ENCODE measurements at regions not wholly inside any gene's neighbourhood (a gene's known extent, or its start where the extent isn't known, plus 50 kb on each side); places are given as distances from the start of the nearest gene placed in this dataset.

DNA sequence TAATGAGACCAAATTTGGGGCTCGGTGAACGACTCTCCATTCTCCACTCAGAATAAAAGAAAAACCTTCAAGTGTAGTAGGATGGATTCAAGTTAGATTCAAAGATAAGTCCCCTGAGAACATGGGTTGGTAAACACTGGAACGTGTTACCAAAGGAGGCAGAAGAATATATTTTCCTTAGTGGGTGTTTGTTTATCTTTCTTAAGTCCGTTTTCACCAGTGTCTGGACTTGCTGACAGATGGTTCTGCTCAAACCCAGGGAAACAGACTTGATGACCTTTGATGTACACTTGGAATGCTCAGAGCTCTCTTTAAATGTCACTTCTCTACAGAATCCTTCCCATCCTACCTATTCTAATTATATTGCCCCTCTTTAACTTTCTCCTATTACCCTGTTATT, 310.3 kb upstream of the ZNF521 start:
- TF ChIP-seq, protein P1, sequence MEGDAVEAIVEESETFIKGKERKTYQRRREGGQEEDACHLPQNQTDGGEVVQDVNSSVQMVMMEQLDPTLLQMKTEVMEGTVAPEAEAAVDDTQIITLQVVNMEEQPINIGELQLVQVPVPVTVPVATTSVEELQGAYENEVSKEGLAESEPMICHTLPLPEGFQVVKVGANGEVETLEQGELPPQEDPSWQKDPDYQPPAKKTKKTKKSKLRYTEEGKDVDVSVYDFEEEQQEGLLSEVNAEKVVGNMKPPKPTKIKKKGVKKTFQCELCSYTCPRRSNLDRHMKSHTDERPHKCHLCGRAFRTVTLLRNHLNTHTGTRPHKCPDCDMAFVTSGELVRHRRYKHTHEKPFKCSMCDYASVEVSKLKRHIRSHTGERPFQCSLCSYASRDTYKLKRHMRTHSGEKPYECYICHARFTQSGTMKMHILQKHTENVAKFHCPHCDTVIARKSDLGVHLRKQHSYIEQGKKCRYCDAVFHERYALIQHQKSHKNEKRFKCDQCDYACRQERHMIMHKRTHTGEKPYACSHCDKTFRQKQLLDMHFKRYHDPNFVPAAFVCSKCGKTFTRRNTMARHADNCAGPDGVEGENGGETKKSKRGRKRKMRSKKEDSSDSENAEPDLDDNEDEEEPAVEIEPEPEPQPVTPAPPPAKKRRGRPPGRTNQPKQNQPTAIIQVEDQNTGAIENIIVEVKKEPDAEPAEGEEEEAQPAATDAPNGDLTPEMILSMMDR (IDR thresholded peaks at IDR 0.05), result no peak
- TF ChIP-seq POLR2A (IDR thresholded peaks at IDR 0.05), result no peak

Data from uterus (tissue), 2 donors.